Stimulated activated naive CD8-positive, alpha-beta T cell treated with anti-CD3 and anti-CD28 coated beads, Interleukin-15, amount 100 ng/mL, for 72 hours (primary cell): ENCODE measurements at regions not wholly inside any gene's neighbourhood (a gene's known extent, or its start where the extent isn't known, plus 50 kb on each side); places are given as distances from the start of the nearest gene placed in this dataset.
"Not testable (repeated sequence)": the region's sequence is repeated elsewhere in the genome, so short reads cannot be mapped to it uniquely, and the experiment has no call there.

ENCODE experiments used
- ATAC-seq: fragments of 150-1000 bp; cut with Tn5 transposase; 2 replicates; pipeline ENCODE4 v1.10.0; 2021; ENCODE audit warnings: mild to moderate bottlenecking, moderate library complexity
- DNase-seq, 2 donors: peaks; one replicate each; pipeline ENCODE4 v3.0.0; 2021 to 2022
- H3K27ac Mint-ChIP-seq, 2 donors: one replicate each; pipeline ENCODE4 v1.8.0; 2022; ENCODE audit warnings: mild to moderate bottlenecking in 2 of 2, mixed read lengths in 2 of 2, moderate library complexity in 2 of 2
- H3K27me3 Mint-ChIP-seq: one replicate; pipeline ENCODE4 v1.8.0; 2022; ENCODE audit warnings: mixed read lengths
- H3K4me1 Mint-ChIP-seq: one replicate; pipeline ENCODE4 v1.8.0; 2022; ENCODE audit warnings: mild to moderate bottlenecking, mixed read lengths
- H3K4me3 Mint-ChIP-seq, 2 donors: one replicate each; pipeline ENCODE4 v1.8.0; 2022; ENCODE audit warnings: mild to moderate bottlenecking in 2 of 2, mixed read lengths in 2 of 2, moderate library complexity in 1 of 2
- H3K9me3 Mint-ChIP-seq, 2 donors: one replicate each; pipeline ENCODE4 v1.8.0; 2022; ENCODE audit warnings: mixed read lengths in 2 of 2

DNA sequence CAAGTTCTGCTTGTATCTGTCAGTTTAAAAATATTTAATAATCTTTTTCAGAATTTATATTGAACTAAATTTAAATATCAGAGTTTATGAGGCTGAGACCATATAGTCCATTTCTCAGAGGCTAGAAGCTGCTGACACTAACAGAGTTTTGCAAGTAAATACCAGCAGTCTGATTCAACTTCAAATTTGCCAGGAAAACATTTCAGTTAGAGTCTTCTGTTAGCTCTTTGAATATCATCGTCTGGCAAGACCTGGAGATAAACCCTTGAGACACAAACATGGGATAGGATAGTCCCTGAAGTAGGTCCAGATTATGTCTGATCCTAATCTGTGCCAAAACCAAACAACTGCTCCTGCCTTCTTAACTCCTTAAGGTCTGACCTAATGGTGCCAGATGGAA is 472.8 kb upstream of the STEAP1 start:
- no peaks in the 10 kb centered on the region for H3K9me3 Mint-ChIP-seq
- DNase-seq: no peak
- no peak for ATAC-seq
- H3K4me1 Mint-ChIP-seq: no peaks in the 10 kb centered on the region
- H3K4me3 Mint-ChIP-seq: no peak overlapping the region
- H3K27ac Mint-ChIP-seq: no peak overlapping the region
- H3K27me3 Mint-ChIP-seq: no peaks in the 10 kb centered on the region

DNA sequence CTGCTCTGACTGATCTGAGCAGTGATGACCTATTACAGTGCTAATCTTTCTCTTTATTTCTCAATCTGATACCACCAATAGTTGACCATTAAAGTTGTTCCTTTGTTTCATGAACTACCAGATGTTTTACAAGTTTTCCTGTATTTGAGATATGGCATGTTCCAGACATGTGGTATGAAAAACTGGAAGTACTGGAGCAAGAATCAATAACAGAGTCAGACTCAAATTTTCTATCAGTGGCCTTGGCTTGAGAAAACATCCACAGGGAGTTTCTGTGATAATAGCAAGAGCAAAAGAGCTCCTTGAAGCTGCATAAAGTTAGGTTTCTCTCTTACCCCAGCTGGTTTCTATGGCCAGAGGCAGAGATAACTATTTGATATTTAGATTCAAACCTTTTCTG is 469.0 kb upstream of the STEAP1 start:
- DNase-seq: no peak
- Mint-ChIP-seq H3K9me3 (no peaks in the 10 kb centered on the region), H3K27me3 (no peaks in the 10 kb centered on the region), H3K4me1 (no peaks in the 10 kb centered on the region), H3K27ac (no peak overlapping the region), H3K4me3 (no peak overlapping the region)
- no peak for ATAC-seq

DNA sequence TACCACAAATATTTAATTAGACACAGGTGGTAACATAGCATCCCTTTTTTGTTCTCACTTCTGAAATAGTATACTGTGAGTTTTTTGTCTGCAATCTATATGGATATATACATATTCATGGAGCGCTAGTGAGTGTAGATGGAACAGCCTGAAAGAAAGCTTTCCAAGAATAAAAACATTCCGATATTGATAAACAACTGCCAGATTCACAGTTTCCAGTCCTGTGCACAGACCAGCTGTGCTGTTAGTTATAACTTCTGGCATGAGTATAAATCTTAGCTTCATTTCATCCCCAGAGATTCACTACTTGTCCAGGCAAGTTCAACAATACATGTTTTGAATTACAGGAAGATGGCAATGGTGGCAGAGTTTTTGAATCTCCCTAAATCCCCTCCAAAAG is 467.1 kb upstream of the STEAP1 start:
- Mint-ChIP-seq H3K4me3 (no peak overlapping the region), H3K27me3 (no peaks in the 10 kb centered on the region), H3K4me1 (no peaks in the 10 kb centered on the region), H3K9me3 (no peaks in the 10 kb centered on the region), H3K27ac (no peak overlapping the region)
- DNase-seq (no peak), ATAC-seq (no peak)

DNA sequence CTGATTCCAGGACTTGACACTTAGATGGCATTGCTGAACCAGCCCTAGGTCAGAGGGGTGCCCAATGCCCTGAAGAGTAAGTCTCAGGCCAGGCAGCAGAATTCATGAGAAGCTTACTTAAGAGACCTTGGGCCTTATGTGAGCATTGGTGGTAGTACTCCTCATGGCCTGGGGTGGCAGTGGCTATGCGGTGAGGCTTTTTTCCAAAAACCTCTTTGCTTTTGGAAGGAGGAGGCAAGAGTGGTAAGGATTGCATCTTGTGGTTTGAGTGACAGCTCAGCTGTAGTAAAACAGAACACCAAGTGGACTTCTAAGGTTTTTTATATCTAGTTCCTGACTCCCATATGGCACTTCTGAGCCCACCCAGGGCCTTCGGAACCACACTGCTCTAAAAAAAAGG is 459.0 kb upstream of the STEAP1 start:
- Mint-ChIP-seq H3K9me3 (peaks cover 13 to 18% of the 10 kb centered on the region in 2 donors), H3K4me3 (no peak overlapping the region), H3K27me3 (no peaks in the 10 kb centered on the region), H3K27ac (no peak overlapping the region), H3K4me1 (no peaks in the 10 kb centered on the region)
- ATAC-seq (no peak), DNase-seq (no peak)

DNA sequence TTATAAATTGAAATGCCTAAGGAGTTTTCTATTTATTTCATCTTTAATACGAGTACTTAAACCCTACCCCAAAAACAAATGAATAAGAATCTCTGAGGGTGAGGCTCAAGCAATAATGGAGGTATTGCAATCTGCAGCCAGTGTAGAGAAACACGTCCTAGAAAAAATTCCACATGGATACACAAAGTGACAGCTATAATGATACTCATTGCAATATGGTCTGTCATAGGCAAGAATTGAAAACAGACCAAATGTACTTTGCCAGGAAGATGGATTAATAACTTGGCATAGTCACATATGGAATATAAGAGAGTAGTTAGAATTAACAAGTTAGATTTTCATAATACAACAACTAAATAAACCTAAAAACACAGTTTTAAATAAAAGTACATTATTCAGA is 440.1 kb upstream of the STEAP1 start:
- Mint-ChIP-seq H3K9me3 (peaks cover 0 to 6% of the 10 kb centered on the region in 2 donors), H3K27ac (no peak overlapping the region), H3K4me3 (no peak overlapping the region), H3K27me3 (no peaks in the 10 kb centered on the region), H3K4me1 (no peaks in the 10 kb centered on the region)
- no peak for DNase-seq
- no peak for ATAC-seq

DNA sequence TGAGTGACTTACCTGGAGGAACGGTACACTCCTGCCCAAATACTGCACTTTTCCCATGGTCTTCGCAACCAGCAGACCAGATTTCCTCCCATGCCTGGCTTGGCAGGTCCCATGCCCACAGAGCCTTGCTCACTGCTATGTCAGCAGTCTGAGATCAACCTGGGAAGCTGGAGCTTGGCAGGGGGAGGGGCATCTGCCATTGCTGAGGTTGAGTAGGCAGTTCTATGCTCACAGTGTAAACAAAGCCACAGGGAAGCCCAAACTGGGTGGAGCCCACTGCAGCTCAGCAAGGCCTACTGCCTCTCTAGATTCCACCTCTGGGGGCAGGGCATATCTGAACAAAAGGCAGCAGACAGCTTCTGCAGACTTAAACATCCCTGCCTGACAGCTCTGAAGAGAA is 435.3 kb upstream of the STEAP1 start:
- H3K4me1 Mint-ChIP-seq, H3K4me3 Mint-ChIP-seq, DNase-seq, H3K27me3 Mint-ChIP-seq, ATAC-seq, H3K9me3 Mint-ChIP-seq, H3K27ac Mint-ChIP-seq: not testable (repeated sequence)

DNA sequence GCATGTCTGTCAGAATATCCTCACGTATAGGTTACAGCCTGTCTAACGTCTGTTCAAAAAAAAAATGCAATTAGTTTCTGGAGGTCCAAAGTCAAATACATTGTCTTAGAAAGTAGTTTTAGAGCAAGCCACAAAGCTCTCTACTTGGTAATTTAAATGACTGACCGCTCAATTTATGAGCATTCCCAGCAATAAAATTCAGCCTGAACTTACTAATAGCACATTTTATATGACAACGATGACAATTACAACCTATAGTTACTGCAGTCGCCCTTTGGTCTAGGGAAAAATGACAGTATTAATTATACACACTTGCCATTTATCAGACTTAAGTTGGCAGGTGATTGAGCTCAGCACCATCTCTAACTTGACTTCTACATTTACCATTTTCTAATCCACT is 425.8 kb upstream of the STEAP1 start:
- ATAC-seq: no peak
- Mint-ChIP-seq H3K4me3 (no peak overlapping the region), H3K9me3 (no peaks in the 10 kb centered on the region), H3K27me3 (no peaks in the 10 kb centered on the region), H3K27ac (no peak overlapping the region), H3K4me1 (no peaks in the 10 kb centered on the region)
- DNase-seq: no peak

DNA sequence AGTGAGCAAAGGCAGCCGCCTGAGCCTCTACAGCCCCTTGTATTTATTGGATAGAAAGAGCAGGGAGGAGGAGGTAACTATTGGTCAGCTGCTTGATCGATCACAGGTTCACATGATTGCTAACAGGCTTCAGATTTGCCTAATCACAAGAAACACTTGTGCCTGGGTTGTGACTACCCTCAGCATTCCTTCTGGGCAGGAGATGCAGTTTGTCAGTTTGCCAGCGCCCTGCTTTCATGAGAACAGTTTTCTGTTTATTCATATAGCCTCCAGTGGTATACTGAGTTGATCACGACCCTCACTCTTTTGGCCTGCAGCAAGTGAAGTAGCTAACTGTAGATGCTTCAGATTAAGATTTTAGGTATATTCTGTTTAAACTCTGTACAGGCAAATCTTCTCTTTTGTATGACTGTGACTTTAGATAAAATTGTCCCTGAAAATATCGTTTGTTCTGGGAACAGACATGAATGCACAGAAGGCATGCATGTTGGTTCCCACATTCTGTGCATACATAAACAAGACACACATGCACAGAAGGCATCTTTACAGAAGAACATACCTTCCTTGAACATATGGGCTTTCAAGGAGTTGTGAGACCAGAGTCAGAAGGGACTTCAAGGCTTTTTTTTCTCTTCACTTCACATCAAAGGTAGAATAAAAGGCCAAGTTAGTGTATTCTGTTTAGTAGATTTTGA is 422.4 kb upstream of the STEAP1 start:
- Mint-ChIP-seq H3K4me1 (no peaks in the 10 kb centered on the region), H3K4me3 (no peak overlapping the region), H3K27me3 (no peaks in the 10 kb centered on the region), H3K9me3 (peaks cover 0 to 6% of the 10 kb centered on the region in 2 donors), H3K27ac (no peak overlapping the region)
- ATAC-seq (no peak), DNase-seq (no peak)

DNA sequence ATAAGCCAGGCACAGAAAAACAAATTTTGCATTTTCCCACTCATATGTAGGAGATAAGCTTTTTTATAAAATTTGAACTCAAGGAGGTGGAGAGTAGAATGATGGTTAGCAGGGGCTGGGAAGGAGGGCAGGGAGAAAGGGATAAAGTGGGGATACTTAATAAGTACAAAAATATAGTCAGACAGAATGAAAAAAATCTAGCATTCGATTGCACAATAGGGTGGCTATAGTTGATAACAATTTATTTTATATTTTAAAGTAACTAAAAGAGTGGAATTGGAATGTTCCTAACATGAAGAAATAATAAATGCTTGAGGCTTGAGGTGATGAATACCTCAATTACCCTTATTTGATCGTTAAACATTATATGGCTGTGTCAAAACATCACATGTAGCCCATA is 415.7 kb upstream of the STEAP1 start:
- H3K4me3 Mint-ChIP-seq: no peak overlapping the region
- ATAC-seq: no peak
- H3K9me3 Mint-ChIP-seq: peaks cover 0 to 6% of the 10 kb centered on the region in 2 donors
- H3K27me3 Mint-ChIP-seq: no peaks in the 10 kb centered on the region
- H3K4me1 Mint-ChIP-seq: no peaks in the 10 kb centered on the region
- no peak overlapping the region for H3K27ac Mint-ChIP-seq
- no peak for DNase-seq

DNA sequence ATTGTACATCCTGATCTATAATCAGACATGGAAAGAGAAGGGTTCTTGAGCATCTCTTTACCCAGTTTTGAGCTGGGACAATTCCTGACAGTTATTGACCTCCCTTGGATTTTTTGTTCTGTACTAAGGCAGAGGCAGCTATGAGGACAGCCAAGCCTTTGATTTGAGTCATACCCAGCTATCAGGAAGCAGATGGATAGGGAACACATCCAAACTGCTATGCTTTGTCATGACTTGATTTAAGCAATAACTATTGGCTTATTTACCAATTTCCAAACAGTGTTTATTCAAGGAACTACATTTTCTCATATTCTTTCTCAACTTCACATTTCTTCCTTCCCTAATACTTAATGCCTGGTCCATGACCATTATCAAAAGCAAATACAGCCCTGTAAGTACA is 396.4 kb upstream of the STEAP1 start:
- H3K4me1 Mint-ChIP-seq: no peaks in the 10 kb centered on the region
- no peak overlapping the region for H3K4me3 Mint-ChIP-seq
- H3K9me3 Mint-ChIP-seq: no peaks in the 10 kb centered on the region
- no peaks in the 10 kb centered on the region for H3K27me3 Mint-ChIP-seq
- H3K27ac Mint-ChIP-seq: no peak overlapping the region
- no peak for DNase-seq
- ATAC-seq: no peak

DNA sequence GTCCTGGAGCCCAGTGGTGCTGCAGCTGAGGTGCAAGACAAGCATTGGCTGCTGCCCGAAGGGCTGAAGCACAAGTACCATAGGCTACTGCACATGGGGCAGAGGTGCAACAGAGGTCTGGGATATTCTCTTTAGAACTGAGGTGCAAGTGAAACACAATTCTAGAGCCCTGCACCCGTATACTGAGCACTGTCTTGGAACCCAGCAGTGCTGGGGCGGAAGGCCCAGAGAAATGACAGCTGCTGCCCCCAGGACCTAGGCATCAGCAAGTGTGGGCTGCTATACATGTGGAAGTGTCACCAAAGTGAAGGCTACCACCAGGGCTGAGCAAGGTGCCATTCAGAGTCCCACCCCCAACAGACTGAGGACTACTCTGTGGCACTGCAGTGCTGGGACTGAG is 393.6 kb upstream of the STEAP1 start:
- no peak for DNase-seq
- peak; percentile 56 for ATAC-seq
- Mint-ChIP-seq H3K27me3 (no peaks in the 10 kb centered on the region), H3K4me1 (no peaks in the 10 kb centered on the region), H3K4me3 (no peak overlapping the region), H3K9me3 (no peaks in the 10 kb centered on the region), H3K27ac (peak overlapping the region in 1 of 2 donors; percentile 74)

DNA sequence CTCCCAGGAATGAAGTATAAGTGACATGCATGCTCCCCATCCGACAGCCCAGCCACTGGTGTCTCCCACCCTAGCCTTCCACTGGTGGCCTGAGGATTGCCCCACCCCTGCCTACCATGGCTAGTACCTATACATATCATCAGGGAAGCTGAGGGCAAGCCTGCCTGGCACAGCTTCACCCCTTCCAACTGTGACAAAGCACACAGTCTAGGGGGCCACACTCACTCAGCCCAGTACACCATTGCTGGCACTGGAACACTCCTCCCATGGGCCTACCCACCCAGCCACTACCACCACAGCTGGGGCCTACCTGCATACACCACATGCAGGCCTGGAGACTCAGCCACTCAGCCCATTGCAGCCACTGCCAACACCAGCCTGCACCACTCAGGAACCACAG is 393.1 kb upstream of the STEAP1 start:
- DNase-seq (no peak), ATAC-seq (peak; percentile 61)
- H3K27ac Mint-ChIP-seq: peak overlapping the region in 1 of 2 donors; percentile 74
- no peak overlapping the region for H3K4me3 Mint-ChIP-seq
- H3K4me1 Mint-ChIP-seq: no peaks in the 10 kb centered on the region
- H3K9me3 Mint-ChIP-seq: no peaks in the 10 kb centered on the region
- no peaks in the 10 kb centered on the region for H3K27me3 Mint-ChIP-seq

DNA sequence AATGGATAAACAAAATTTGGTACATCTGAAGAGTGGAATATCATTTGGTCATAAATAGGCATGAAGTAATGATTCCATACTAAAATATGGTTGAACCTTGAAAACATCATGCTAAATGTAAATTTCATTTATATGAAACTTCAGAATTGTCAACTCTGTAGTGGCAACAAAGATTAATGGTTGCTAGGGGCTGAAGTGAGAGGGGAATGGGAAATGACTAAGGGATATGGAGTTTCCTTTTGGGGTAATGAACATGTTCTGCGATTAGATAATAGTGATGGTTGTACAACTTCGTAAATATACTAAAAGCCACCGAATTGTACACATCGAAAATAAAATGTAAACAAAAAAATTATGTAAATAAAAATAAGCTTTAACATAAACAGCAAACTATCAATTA is 384.1 kb upstream of the STEAP1 start:
- Mint-ChIP-seq H3K27ac (no peak overlapping the region), H3K4me3 (no peak overlapping the region), H3K9me3 (no peaks in the 10 kb centered on the region), H3K4me1 (no peaks in the 10 kb centered on the region), H3K27me3 (no peaks in the 10 kb centered on the region)
- ATAC-seq: no peak
- DNase-seq: no peak

DNA sequence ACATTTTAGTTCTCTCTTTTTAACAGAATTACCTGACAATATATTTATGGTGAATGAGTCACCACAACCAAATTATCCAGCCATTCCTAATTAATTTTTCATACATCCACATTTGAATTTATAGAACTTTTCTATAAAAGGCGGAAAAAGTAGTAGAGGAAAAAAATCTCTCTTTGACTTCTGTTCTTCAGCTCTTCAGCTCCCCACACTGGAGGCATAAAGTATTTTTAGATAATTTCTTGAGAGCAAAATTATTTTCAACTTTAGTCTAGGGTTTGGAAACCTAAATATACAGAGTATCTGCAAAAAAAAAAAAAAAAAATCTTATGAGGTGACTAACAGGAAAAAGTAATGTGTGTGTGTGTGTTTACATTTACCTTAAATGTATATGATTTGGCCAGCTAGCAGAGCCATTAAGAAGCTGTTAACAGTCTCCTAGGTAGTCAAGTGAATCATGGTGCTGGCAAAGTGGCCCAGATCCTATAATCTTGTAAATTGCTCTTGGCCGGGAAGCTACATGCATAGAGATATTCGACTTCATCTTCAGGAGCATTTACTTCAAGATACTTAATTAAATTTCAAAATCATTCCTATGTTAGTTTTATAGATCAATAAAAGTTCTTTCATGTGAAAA is 383.1 kb upstream of the STEAP1 start:
- Mint-ChIP-seq H3K27me3 (no peaks in the 10 kb centered on the region), H3K27ac (no peak overlapping the region), H3K4me1 (no peaks in the 10 kb centered on the region), H3K4me3 (no peak overlapping the region), H3K9me3 (no peaks in the 10 kb centered on the region)
- ATAC-seq: no peak
- no peak for DNase-seq

DNA sequence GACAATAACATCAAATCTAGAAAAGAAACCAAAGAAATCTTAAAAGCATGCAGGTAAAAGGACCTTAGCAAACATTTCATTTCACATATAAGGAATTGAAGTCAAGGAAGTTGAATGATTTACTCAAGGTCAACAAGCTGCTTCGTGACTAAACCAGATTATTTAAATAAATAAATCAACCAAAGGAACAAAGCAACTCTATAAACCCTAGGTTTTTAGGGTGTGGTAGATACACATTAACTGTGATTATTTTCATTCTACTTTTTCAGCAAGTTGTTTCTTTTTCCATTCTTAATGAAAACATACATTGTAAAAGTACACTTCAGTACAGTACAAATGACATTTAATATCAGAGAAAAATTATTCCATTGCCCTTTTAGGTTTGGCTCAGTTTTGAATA is 382.0 kb upstream of the STEAP1 start:
- ATAC-seq (no peak), DNase-seq (no peak)
- no peaks in the 10 kb centered on the region for H3K4me1 Mint-ChIP-seq
- no peak overlapping the region for H3K4me3 Mint-ChIP-seq
- H3K9me3 Mint-ChIP-seq: no peaks in the 10 kb centered on the region
- no peaks in the 10 kb centered on the region for H3K27me3 Mint-ChIP-seq
- no peak overlapping the region for H3K27ac Mint-ChIP-seq

DNA sequence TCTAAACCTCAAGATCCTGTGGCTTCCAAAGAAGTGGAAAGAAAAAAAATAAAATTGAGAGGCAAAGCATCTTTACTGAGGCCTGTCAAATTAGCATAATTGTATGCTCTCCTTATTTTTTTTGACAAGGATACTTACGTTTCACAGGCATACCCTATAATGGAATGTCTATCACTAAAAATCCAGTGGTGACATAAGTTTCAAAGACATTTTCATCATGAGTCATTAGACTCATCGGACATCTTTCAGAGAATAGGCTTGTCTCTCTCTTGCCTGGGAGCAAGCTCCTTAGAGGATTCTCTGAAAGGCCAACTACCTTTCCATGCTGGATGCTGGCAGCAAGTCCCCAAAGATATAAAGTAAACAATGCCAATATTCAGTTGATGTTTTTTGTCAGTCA is 380.7 kb upstream of the STEAP1 start:
- H3K27ac Mint-ChIP-seq: no peak overlapping the region
- H3K9me3 Mint-ChIP-seq: no peaks in the 10 kb centered on the region
- H3K4me1 Mint-ChIP-seq: no peaks in the 10 kb centered on the region
- ATAC-seq: no peak
- no peak for DNase-seq
- H3K27me3 Mint-ChIP-seq: no peaks in the 10 kb centered on the region
- H3K4me3 Mint-ChIP-seq: no peak overlapping the region

DNA sequence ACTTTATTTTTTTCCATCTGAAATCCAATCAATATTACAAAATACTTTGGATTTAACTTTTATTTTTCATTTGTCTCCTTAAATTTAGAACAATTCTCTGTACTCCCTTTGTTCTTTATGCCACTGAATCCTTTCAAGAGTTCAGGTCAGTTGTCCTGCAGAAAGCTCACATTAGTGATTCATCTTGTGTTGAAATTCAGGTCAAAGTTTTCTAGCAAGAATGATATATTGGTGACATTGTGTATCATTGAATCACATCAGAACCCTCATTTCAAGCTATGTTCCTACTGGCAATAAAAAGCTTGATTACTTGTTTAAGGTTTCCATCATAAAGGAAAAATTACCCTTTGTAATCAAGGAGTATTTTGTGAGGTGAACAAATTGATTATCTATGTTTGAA is 378.8 kb upstream of the STEAP1 start:
- Mint-ChIP-seq H3K27me3 (no peaks in the 10 kb centered on the region), H3K4me1 (no peaks in the 10 kb centered on the region), H3K9me3 (no peaks in the 10 kb centered on the region), H3K27ac (no peak overlapping the region), H3K4me3 (no peak overlapping the region)
- ATAC-seq: no peak
- no peak for DNase-seq
